ENCODE measurements at regions not wholly inside any gene's neighbourhood (a gene's known extent, or its start where the extent isn't known, plus 50 kb on each side); places are given as distances from the start of the nearest gene placed in this dataset.
A peak's percentile ranks its signal among the peaks of the same experiment; 100 is the strongest.

DNA sequence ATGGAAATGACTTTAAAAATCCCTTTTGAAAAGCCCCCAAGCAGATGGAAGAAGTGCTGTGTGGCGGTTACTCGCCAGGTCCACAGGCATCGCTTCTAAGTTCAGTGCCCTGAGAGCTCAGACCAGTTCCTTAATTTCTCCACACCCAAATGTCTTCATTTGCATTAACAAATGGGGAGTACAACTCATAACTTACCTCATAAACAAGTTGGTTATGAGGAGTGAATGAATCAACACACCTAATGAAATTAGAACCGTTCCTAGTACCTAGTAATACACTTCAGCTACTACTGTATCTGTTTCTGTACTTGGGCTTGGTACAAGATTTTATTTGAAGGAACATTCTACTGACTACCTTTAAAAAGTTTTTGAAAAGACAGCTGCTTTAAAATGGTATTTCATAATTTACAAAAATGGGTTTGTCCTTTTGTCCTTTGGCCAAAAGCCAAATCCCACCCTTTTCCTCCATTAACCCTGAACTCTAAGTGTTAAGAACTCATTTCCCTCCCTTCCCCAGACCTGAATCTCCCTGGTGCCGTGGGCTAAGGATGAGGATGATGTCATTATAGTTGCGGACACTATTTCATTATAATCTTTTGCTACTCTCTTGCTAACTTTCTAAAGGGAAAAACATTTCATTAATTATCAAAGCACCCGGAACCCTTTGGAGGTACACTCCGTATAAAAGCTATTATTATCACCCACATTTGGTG lies 221.5 kb upstream of the CELF2 start:
- DNase-seq (ENCODE audit: low read depth, low spot score) = peak; percentile 80

DNA sequence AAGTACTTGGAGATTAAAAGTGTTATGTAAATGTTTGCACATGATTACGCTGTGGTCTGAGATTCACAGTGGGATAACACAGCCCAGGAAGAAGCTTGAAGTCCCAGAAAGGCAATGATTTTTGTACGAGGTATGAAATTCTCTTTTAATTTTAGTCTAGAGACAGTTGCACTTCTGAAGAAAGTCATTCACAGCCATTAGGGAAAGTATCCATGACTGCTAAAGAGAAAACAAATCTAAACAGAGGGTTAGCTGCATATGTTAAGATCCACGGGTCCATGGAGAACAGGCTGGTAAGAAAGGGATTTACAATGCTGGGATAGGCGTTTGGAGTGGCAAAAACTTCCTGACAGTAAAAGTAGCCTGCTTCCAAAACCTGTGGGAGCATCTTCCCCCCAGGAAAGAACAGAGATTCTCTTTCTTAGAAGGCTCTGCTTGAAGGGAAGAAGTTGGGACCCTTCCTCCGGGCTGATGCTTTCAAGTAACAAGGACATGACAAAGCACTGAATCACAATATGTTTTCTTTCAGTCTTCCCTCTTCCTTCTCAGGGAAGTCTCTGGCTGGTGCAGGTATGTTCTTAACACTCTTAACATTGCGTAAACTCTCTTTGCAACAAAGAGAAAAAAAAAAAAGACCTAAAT lies 220.8 kb upstream of the CELF2 start:
- BruUV-seq (replicated peaks) = TSS peak; percentile 63
- peak; percentile 69 for DNase-seq (ENCODE audit: low read depth, low spot score)
- H3K4me2 ChIP-seq (ENCODE audit: insufficient read depth, low read length) = peak overlapping the region; percentile 79
- TF ChIP-seq FOS (IDR thresholded peaks at IDR 0.05; ENCODE audit: borderline replicate concordance, insufficient read depth, low read length) (peak; percentile 63), POLR2A (IDR thresholded peaks at IDR 0.05; ENCODE audit: low read depth, low read length) (no peak), POLR2AphosphoS5 (IDR thresholded peaks at IDR 0.05; ENCODE audit: insufficient read depth, low read depth, low read length) (peak; percentile 55), MYC (IDR thresholded peaks at IDR 0.05; ENCODE audit: low read depth, low read length) (no peak)
- no peaks in the 10 kb centered on the region for H3K79me2 ChIP-seq (ENCODE audit: control insufficient read depth, insufficient read depth, low read length)
- ChIA-PET POLR2A (interaction anchor here (1.1 kb wide), 1 partner anchor 18 kb away, joined by 3 read pairs; no protein-coding TSS in a partner anchor), CTCF (interaction anchor here (1.2 to 2.6 kb wide), 3 partner anchors 9 to 239 kb away, joined by 3 to 12 read pairs (median 6); no protein-coding TSS in a partner anchor)
- H3K27me3 ChIP-seq (ENCODE audit: control insufficient read depth in 2 of 2, insufficient read depth in 2 of 2, low read length in 2 of 2) = no peaks in the 10 kb centered on the region
- intact Hi-C loops (cut with micrococcal nuclease) = loop anchor here (1.0 to 10.0 kb wide), 4 partner anchors 8 to 478 kb away; no protein-coding TSS in a partner anchor
- peak overlapping the region; percentile 88 for H3K27ac ChIP-seq (ENCODE audit: insufficient read depth, low read depth, low read length)
- peak; percentile 62 for FAIRE-seq
- H4K20me1 ChIP-seq (replicated peaks; ENCODE audit: control insufficient read depth, extremely low read depth, insufficient read depth, low read length) = no peaks in the 10 kb centered on the region
- H3K9ac ChIP-seq (replicated peaks; ENCODE audit: extremely low read depth, insufficient read depth, low read length) = peak overlapping the region; percentile 71
- no peaks in the 10 kb centered on the region for H3K9me3 ChIP-seq (replicated peaks; ENCODE audit: control insufficient read depth, insufficient read depth, low read length)
- H2AFZ ChIP-seq (ENCODE audit: low read depth, low read length) = peak overlapping the region; percentile 60
- peaks cover 48% of the 10 kb centered on the region for H3K4me1 ChIP-seq (ENCODE audit: control insufficient read depth, extremely low read depth, insufficient read depth, low read length)
- dilution Hi-C loops (cut with MboI; ENCODE audit: extremely low pct_ligation_motif_present, low sequenced_read_pairs) = no loop called here
- H3K36me3 ChIP-seq (ENCODE audit: control insufficient read depth in 2 of 2, extremely low read depth in 1 of 2, insufficient read depth in 2 of 2, low read length in 2 of 2) = no peaks in the 10 kb centered on the region
- H3K4me3 ChIP-seq (replicated peaks in 1 of 3; ENCODE audit: insufficient read depth in 1 of 3, low read depth in 1 of 3, low read length in 3 of 3) = peak overlapping the region in 1 of 3 experiments; percentile 5
- H3K9me1 ChIP-seq (replicated peaks; ENCODE audit: control insufficient read depth, extremely low read depth, insufficient read depth, low read length) = no peaks in the 10 kb centered on the region

More for the DNA sequence above, 221.5 kb upstream of the CELF2 start:
- no peaks in the 10 kb centered on the region for H3K9me1 ChIP-seq (replicated peaks; ENCODE audit: control insufficient read depth, extremely low read depth, insufficient read depth, low read length)
- no TSS peak for BruUV-seq (replicated peaks)
- no peaks in the 10 kb centered on the region for H4K20me1 ChIP-seq (replicated peaks; ENCODE audit: control insufficient read depth, extremely low read depth, insufficient read depth, low read length)
- peak overlapping the region in 1 of 3 experiments; percentile 5 for H3K4me3 ChIP-seq (replicated peaks in 1 of 3; ENCODE audit: insufficient read depth in 1 of 3, low read depth in 1 of 3, low read length in 3 of 3)
- CTCF ChIA-PET = interaction anchor here (2.6 kb wide), 1 partner anchor 239 kb away, joined by 12 read pairs; no protein-coding TSS in a partner anchor
- peak overlapping the region; percentile 60 for H2AFZ ChIP-seq (ENCODE audit: low read depth, low read length)
- H3K9me3 ChIP-seq (replicated peaks; ENCODE audit: control insufficient read depth, insufficient read depth, low read length) = no peaks in the 10 kb centered on the region
- H3K27ac ChIP-seq (ENCODE audit: insufficient read depth, low read depth, low read length) = peak overlapping the region; percentile 88
- no peaks in the 10 kb centered on the region for H3K36me3 ChIP-seq (ENCODE audit: control insufficient read depth in 2 of 2, extremely low read depth in 1 of 2, insufficient read depth in 2 of 2, low read length in 2 of 2)
- no peak for FAIRE-seq
- TF ChIP-seq JUN (IDR thresholded peaks at IDR 0.05; ENCODE audit: borderline replicate concordance, insufficient read depth, insufficient read length, low read depth) (peak; percentile 68), GATA2 (IDR thresholded peaks at IDR 0.05; ENCODE audit: insufficient read depth, insufficient read length, low read depth, low read length) (no peak), FOS (IDR thresholded peaks at IDR 0.05; ENCODE audit: borderline replicate concordance, insufficient read depth, low read length) (peak; percentile 6)
- no peaks in the 10 kb centered on the region for H3K27me3 ChIP-seq (ENCODE audit: control insufficient read depth in 2 of 2, insufficient read depth in 2 of 2, low read length in 2 of 2)
- intact Hi-C loops (cut with micrococcal nuclease) = loop anchor here (1.0 to 10.0 kb wide), 2 partner anchors 9 to 479 kb away; no protein-coding TSS in a partner anchor
- H3K4me2 ChIP-seq (ENCODE audit: insufficient read depth, low read length) = peak overlapping the region; percentile 79
- peaks cover 53% of the 10 kb centered on the region for H3K4me1 ChIP-seq (ENCODE audit: control insufficient read depth, extremely low read depth, insufficient read depth, low read length)
- no peaks in the 10 kb centered on the region for H3K79me2 ChIP-seq (ENCODE audit: control insufficient read depth, insufficient read depth, low read length)
- POLR2A ChIA-PET = interaction anchor here (0.7 to 1.1 kb wide), 2 partner anchors 19 to 34 kb away, joined by 3 to 6 read pairs; no protein-coding TSS in a partner anchor
- peak overlapping the region; percentile 71 for H3K9ac ChIP-seq (replicated peaks; ENCODE audit: extremely low read depth, insufficient read depth, low read length)
- dilution Hi-C loops (cut with MboI; ENCODE audit: extremely low pct_ligation_motif_present, low sequenced_read_pairs) = no loop called here

All from endothelial cell of umbilical vein (primary cell).